Muscle of back (tissue), 3 donors: ENCODE measurements at regions not wholly inside any gene's neighbourhood (a gene's known extent, or its start where the extent isn't known, plus 50 kb on each side); places are given as distances from the start of the nearest gene placed in this dataset.

ENCODE experiments used
- DNase-seq, 3 donors: peaks; one replicate each; pipeline versions ENCODE4 v3.0.0 to v3.0.0-alpha.2; 2013

DNA sequence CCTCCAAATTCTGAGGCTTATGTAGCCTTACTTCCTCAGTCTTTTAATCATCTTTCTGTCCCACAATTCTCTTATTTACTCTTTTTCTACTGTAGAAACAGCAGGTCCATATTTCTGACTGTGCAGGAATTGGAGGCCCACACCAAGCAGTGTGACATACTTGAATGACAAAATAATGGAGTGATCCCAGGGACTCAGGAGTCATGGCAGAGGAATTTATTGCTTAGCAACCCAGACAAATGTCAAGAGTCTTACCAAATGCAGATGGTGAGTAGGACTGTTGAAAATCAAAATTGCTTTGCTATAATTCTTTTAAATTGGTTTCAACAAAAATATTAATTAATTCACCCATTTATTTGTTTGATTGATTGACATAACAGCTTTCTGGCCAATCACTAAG is 59.9 kb downstream of the HTR1B start:
- peak in 1 of 3 donors; percentile 16 for DNase-seq

DNA sequence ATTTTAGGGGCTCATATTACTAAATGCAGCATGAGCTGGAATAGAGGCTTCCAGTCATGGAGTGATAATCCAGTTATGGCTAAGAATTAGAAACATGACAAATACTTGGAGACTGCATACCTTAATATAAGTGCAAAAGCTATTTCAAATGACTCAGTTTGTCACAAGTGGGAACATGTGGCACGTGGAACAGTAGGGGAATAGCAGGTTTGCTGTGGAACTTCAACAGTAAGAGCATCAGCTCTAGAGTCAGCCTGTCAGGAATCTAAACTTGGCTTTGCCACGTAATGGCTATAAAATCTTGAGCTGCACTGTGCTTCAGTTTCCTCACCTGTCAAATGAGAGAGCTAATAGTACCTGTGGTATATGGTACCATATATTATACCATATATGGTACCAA is 62.1 kb downstream of the HTR1B start:
- no peak for DNase-seq

DNA sequence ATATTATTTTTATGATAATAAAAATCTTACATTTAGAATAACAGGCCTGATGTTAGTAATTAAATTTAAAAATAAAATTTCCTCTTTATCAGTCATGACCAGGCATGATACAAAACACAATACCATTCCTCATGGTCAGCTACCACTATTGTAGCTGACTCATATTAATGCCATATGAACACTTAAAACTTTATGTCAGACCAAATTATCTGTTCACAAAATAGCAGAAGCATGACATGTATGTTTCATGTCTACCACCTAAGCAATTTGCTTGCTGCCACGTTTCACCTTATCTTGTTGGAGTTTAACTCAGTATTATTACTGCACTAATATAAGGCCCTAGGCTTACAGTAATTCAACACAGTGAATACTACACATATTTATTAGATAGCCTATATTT is 65.7 kb downstream of the HTR1B start:
- DNase-seq, result no peak

DNA sequence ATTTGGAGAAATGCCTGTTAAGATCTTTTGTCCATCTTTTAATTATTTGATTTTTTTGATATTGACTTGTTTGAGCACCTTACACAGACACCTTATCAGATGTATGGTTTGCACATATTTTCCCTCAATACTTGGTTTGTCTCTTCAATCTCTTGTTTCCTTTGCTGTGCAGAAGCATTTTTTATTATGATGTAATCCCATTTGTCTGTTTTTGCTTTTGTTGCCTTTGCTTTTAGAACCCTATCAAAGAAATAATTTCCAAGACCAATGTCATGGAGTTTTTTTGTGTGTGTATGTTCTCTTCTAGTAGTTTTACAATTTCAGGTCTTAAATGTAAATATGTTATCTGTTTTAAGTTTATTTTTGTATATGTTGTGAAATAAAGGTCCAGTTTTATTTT is 73.9 kb downstream of the HTR1B start:
- DNase-seq, result no peak

DNA sequence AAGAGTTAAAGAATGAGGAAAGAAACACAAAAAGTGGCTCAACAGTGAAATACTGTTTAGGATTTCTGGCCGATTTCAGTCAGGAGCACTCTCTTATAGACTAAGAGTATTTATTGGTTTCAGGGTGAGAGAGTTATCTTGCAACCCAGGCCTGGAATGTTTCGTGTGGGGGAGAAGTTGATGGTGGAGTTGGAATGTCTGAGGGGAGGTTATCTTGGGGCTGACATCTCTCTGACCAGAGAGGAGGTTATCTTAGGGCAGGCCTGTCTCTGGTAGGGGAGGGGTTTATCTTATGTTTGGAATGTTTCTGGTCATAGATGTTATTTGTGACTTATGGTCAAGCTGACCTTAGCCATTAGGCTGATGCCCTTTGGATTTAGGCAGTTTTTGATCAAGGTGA is 80.3 kb downstream of the HTR1B start:
- no peak for DNase-seq

DNA sequence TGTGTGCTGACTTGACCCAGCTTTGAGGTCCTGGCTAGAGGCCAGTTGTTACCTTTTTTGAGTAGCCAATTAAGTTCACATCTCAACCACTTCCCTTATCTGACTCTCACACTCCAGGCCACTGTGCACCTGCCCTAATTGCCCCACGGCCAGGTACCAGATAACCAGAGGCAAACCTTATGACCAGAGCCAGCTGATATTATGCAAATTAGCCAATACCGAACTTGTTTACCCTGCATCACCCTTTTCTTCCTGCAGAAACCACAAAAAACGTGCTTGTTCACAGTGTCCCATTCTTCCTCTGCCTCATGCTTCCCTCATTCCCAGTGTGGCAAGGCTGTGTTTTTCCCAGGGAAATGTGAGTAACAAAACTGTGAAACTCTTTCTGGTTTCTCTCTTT is 89.3 kb downstream of the HTR1B start:
- DNase-seq, result no peak

DNA sequence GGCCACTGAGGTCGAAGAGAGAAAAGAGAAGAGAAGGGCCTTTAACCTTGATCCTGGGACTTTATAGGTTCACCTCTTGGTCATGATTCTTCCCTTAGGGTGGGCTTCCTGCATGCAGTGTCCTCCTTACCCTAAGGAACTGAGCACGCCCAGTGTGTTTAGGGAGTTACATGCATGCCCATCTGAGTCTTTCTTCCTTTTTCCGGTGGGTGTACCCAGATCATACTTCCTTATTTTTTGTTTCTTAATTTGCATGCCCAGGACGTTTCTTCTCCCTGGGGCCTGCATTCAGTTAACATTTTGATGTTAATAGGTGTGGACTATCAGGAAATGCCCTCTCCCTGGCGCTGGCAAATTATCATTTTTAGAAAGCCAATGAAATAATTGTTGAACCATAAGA is 91.5 kb downstream of the HTR1B start:
- DNase-seq, result no peak

DNA sequence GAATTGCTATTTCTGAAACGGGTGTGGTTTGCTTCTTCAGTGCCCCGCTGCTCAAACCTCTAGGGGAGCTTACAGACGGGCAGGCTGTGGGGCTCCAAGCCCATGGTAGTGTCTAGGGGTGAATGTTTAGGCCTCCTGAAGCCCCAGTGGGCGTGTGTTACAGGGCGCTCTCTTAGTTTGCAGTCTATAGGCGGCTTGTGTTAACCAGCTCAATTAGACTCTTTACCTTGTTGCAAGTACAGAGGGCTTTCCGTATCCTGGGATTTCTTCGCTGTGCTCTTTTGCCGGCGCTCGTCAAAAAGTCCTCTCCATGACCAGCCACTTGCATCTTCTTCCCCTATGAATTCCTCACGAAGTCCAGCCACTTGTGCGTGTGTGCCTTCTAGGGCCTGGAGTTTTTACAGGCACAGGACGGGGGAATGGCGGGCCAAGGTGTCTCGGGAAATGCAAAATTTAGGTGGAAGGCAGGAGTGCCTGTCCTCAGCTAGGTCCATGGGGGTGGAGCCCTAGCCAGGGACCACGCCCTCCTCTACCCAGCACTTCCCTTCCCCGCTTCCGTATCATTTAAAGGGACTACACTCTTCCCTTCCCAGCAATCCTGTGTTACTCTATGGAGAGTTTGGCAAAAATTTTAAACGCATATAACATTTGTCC is 94.5 kb downstream of the HTR1B start:
- DNase-seq, result peak in 2 of 3 donors; percentile 5 to 18

DNA sequence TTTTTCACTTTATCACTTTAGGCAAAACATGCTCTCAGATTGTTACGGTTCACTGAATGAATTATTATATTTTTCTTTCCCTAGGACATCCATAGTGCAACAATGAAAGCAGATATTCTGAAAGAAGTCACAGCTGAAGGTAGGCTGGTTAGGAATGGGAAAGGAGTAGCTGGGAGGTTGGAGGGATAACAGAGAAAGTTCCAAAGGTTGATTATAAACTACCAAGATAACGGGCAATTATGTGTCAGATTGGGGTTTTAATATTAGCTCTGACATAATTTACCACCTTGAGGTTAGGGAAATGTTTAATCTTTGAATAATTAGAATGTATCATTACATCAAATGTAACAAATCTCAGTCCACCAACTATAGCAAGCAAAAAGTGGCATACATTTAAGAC is 96.5 kb downstream of the HTR1B start:
- no peak for DNase-seq

DNA sequence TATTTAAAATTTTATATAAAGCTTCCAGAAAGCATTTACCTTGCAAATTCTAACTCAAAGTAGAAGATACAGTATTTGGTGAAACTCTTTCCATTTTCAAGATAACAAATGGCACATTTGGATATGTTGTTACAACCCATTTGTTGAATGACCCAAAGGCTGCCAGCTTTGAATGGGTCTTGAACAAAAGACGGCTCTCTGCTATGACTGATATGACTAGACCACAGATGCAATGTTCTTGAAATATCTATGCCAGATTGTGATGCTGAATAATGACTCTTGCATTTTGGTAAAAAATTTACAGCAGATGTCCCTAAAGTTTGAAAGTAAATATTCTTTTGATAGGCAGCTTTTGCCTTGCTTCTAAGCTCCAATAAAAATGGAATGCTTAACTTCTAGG is 99.6 kb downstream of the HTR1B start:
- DNase-seq, result no peak

DNA sequence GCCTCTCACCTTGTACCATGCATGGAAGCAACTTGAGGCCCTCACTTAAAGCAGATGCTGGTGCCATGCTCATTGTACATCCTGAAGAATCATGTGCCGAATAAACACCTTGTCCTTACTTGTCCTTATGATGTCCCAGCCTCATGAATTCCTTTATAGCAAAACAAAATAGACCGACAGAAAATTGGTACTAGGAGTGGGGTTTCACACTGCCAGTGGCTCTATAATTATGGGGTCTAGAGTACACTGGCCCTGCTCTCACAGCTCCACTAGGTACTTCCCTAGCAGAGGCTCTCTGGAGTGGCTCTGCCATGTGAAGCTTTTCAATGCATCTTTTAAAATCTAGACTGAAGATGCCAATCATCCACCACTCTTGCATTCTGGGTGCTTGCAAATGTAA is 101.2 kb downstream of the HTR1B start:
- DNase-seq, result no peak

DNA sequence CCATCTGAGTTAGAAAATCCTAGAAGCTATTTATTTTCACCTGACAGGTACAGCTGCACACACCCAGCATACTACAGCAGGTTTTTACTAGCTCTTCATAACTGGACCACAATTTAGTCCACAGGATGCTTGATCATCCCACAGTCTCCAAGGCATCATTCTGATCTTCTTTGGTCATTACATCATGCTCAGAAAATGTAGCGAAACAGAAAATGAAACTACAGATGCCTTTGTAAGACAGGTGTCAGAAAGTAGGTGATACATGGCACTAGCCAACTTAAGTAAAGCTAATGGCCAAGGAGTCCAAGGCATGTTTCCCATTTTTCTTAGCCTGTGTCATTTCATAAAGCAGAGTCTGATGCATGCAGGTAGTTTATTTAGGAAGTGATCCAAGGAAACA is 102.3 kb downstream of the HTR1B start:
- no peak for DNase-seq

DNA sequence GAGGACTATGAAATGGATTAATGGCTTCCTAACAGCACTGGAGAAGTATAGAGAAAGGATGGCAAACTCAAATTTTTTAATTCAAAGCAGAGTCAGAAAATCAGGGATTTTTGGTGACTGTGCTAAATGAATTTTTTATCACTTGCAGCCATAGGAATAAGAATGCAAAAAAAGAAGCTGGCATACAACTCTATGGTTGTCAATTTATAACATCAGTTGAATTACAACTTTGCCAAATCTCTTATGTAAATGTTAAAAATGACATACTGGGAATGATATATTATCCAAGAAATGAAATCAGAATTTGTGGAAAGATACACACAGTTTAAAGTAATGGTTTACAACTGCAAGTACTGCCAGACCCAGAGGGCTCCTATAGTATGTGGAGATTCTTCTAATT is 106.5 kb downstream of the HTR1B start:
- DNase-seq, result no peak

DNA sequence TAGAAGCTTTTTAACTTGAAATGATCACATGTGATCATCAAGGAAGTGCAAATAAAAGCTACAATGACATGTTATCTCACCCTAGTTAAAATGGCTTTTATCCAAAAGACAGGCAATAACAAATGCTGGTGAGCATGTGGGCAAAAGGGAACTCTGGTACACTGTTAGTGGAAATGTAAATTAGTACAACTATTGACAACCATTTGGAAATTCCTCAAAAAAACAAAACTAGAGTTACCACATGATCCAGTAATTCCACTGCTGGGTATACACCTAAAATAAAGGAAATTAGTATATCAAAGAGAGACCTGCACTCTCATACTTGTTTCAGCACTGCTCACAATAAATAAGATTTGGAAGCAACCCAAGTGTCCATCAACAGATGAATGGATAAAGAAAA is 108.7 kb downstream of the HTR1B start:
- no peak for DNase-seq

DNA sequence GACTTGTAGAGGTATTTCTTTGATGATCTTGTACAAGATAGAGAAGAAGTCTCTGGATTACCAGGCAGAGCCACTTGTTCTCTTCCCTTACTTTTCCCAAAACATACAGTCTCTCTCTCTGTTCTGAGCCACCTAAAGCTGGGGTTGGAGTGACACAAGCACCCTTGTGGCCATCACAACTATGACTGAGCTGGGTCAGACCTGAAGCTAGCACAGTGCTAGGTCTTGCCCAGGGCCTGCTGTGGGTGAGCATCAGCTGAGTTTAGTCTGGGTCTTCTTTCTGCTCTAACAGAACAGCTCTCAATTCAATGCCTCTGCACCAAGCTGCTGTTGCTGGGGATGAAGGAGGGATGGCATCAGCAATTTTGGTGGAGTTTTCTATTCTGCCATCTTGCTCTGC is 110.2 kb downstream of the HTR1B start:
- no peak for DNase-seq

DNA sequence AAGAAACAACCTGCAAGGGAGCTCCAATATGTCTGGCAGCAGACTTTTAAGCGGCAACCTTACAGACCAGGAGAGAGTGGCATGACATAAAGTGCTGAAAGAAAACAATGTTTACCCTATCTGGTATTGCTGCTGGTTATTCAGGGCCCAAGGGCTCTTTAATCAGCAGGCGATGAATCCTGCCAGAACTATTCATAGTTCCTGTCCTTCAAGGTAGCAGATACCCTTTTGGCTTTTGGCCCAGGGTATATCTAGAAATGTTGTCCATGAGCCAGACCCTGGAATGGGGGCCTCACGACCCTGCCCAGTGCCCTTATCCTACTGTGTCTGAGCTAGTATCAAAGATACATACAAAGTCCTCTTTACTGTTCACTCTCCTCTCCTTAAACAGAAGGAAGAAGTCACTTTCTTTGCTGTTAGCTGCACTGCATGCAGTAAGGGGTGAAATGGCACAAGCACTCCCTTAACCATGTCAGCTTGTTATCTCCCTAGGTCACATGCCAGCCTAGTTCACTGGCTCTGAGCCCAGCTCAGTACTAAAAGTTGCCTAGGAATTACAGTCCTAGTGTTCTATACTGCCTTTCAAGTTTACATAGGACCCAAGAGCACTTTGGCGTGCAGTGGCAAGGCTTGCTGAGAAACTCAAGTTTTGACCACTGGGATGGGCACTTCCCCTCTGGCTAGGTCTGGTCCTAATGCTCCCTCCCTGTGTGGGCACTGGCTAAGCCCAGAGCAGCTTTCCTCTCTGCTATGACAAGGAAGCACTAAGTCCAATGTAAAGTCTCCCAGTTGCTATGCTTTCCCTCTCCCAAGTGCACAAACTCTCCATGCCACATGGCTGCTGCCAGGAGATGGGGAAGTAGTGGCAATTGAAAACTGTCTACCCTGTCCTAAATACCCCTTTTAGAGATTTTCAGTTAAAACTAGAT is 122.0 kb downstream of the HTR1B start:
- DNase-seq, result no peak

DNA sequence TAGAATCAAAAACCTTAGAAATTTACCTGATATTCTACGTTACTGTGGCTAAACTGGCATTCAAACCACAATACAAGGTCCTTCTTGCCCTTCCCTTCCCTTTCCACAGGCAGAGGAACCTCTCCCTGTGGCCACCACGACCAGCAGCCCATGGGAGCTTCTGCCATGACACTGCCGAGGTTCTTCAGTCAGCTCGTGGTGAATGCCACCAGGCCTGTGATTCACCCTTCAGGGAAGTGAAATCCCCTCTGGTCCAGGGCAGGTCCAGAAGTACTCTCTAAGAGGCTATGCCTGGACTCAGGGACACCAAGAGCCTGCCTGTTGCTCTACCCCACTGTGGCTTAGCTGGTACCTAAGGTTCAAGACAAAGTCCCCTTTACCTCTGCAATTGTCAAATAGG is 123.0 kb downstream of the HTR1B start:
- no peak for DNase-seq

DNA sequence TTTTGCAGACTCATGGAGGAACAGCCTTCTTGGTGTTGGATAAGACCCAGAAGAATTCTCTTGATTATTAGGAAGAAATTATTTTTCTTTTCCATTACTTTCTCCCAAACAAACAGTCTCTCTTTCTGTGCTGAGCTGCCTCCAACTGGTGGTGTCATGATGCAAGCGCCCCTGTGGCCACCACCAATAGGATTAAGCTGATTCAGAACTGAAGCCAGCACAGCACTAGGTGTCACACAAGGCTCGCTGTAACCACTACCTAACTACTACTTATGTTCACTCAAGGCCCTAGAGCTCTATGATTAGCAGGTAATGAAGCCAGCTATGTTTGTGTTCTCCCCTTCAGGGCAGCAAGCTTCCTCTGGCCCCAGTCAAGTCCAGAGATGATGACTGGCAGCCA is 123.4 kb downstream of the HTR1B start:
- no peak for DNase-seq

DNA sequence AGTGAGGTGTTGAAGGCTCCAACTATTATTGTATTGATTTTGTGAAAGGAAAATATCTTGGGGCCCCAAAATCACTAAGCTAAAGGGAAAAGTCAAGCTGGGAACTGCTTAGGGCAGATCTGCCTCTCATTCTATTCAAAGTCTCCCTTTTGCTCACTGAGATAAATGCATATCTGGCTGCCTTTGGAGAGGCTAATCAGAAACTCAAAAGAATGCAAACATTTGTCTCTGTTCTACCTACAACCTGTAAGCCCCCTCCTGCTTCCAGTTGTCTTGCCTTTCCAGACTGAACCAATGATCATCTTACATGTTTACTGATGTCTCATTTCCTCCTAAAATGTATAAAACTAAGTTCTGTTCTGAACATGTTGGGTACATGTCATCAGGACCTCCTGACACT is 125.9 kb downstream of the HTR1B start:
- DNase-seq, result no peak

DNA sequence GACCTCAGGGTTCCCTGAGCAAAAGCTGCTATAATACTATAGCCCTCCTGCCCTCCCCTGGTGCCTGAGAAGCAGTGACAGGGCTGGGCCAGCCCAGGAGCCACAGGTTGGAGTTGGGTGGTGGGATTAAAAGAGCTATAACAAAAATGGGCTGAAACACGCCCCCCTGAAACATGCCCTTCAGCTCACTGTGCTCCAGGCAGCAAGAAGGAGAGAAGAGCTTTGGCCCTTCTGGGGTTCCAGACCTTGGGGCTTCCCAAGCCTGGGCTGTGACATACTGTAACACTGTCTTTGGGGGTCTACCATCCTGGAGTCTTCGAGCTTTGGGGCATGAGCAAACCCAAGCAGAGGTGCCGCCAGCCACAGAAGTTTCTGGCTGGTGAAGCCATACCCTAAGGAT is 129.2 kb downstream of the HTR1B start:
- DNase-seq, result no peak

DNA sequence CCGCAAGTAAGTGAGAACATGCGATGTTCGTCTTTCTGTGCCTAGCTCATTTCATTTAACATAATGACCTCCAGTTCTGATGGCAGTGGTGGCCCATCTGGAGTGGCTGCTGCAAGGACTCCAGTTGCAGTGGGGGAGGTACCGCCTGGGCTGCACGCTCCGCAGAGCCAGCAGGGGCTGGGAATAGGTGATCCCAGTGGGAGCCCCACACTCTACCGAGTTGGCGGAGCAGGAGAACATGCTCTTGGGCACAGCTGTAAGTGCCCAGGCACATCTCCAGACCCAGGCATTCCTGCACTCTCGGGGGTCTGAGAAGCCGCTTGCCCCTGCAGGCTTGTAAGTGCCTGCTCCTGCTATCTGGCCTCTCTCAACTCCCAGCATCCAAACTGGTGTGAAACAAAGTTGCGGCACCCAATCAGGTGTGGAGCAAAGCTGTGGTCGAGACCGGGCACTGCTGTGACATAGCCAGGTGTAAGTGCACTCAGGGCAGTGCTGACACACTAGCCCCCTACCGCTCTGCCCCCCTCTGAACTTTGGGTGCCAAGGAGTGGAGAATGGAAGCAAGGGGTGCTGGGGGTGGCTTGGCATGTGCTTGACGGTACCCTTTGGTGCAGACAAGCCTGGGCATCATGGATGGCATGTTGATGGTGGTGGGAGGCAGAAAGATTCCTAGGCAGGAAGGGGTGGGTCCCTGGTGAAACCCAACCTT is 130.2 kb downstream of the HTR1B start:
- DNase-seq, result no peak

DNA sequence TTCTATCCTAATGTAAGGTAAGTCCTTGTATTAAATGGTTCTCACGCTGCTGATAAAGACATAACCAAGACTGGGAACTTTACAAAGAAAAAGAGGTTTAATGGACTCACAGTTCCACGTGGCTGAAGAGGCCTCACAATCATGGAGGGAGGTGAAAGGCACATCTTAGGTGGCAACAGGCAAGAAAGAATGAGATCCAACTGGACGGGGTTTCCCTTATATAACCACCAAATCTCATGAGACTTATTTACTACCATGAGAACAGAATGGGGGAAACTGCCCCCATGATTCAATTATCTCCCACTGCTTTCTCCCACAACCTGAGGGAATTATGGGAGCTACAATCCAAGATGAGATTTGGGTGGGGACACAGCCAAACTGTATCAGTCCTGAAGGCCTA is 136.6 kb downstream of the HTR1B start:
- DNase-seq, result no peak

DNA sequence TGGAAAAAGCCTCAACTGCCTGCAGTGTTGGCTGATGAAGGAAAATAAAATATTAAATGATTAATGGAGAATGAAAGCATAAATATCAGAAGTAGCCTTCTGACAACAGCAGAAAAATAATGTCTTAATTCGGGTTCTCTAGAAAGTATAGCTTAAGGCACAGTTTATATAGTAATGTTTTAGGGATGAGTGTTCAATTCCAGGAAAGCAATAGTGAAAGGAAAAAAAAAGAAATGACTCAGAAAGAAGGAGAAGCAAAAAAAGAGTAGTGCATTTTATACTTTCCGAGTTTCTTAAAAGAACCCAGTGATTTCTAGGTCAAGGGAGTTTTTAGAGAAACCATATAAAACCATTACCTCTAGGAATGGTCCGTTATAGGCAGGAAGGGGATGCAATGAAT is 137.3 kb downstream of the HTR1B start:
- DNase-seq, result no peak
